Right ventricle myocardium superior (tissue), 1 donor: ENCODE measurements at regions not wholly inside any gene's neighbourhood (a gene's known extent, or its start where the extent isn't known, plus 50 kb on each side); places are given as distances from the start of the nearest gene placed in this dataset.

ENCODE experiments used
- ATAC-seq: fragments of 200-7000 bp; cut with Tn5 transposase; one replicate; pipeline ENCODE4 v1.9.1; 2020; ENCODE audit warnings: mild to moderate bottlenecking; ENCODE audit not compliant: poor library complexity
- DNase-seq: peaks from one replicate; pipeline ENCODE4 v3.0.0-alpha.2; 2020
- intact Hi-C: fragments of 100-400 bp; cut with DNase I; formaldehyde crosslinking; loops from one replicate; pipeline ENCODE4 v1.11.2; 2022
- donor health status: DM: no; HTN: yes; CAD: no; lungs with severe emphysema.

DNA sequence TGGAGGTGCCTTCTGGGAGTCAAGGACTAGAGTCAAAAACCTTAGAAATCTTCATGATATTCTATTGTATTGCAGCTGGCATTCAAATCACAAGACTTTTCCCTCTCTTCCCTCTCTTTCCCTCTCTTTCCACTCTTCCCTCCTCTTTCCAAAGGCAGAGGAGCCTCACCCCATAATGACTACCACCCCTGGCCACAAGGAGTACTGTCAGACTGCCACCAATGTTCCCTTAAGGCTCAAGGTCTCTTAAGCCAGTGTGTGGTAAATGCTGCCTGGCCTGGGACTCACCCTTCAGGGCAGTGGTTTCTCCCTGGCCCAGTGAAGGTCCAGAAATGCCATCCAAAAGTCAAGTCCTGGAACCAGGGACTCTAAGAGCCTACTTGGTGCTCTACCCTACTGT, 605.9 kb upstream of the PKDCC start:
- DNase-seq (no peak), ATAC-seq (no peak)
- intact Hi-C loops: no loop called here

DNA sequence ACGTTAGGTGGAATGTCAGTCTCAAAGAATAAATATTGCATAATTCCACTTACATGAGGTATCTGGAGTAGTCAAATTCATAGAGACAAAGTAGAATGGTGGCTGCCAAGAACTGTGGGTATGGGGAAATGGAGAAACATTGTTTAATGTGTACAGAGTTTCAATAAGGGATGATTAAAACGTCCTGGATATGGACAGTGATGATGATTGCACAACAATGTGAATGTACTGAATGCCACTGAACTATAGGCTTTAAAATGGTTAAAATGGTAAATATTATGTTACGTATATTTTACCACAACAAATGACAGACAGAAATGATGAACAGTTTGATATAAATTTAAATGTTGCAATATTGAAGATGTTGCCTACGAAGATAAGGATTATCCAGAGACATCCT, 602.0 kb upstream of the PKDCC start:
- DNase-seq (no peak), ATAC-seq (no peak)
- intact Hi-C loops: no loop called here

DNA sequence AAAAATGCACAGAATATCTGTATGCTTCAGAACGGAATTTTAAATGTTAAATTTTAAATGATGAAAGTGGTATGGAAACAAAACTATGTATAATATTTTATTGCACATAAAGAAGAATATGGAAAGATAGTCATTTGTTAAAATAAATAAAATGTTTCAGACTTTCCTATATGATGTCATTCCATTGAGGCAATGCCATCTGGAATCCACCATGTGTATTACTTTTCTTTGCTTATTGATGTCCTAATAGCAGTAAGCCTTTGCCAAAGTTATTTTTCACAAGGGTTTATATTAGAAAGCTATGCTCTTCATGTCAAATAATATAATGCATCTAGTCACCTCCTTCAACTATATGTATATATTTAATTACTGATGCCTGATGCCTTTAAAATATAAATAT, 601.6 kb upstream of the PKDCC start:
- no peak for ATAC-seq
- intact Hi-C loops: no loop called here
- no peak for DNase-seq

- ATAC-seq: no peak
- DNase-seq: no peak
- intact Hi-C loops: no loop called here
These were observed 599.6 kb upstream of the PKDCC start for GRCh38 chr2:41448221-41448620.

GRCh38 chr2:41457026-41457425, 590.8 kb upstream of the PKDCC start:
- ATAC-seq (no peak), DNase-seq (no peak)
- intact Hi-C loops: no loop called here

DNA sequence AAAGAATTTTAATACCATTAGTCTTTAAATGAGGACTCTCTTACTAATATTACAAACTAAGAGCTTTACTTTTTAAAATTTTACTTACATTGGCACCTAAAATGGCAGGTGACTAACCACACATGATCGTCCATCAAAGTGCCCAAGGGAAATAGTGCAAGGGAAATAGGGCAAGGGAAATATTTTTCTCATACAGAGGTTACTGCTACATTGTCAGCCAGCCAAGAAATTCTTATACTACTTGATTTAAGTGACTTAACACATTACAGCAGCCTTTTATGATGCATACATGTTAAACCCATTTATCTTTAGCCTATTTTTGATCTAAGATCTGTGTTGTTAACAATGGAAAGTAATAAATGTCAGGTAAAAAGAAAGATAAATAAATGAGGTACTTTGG, 587.2 kb upstream of the PKDCC start:
- intact Hi-C loops: no loop called here
- ATAC-seq: no peak
- no peak for DNase-seq

DNA sequence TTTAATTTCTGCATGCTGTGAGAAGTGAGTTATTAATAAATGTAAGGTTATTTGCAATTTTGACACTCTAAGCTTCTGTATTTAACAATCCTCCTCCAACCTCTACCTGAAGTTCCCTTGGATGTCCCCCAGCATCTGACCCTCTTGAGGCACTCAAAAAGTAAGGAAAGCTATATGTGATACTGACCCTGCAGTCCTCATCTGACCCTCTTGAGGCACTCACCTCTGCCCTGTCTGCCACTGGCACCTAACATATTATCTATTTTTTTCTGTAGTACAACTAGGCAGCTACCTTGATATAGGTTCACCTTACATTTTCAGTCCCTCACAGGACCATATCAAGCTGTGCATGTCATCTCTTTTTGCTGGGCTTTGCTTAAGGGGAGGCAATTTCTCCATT, 583.4 kb upstream of the PKDCC start:
- intact Hi-C loops: no loop called here
- ATAC-seq (no peak), DNase-seq (no peak)

DNA sequence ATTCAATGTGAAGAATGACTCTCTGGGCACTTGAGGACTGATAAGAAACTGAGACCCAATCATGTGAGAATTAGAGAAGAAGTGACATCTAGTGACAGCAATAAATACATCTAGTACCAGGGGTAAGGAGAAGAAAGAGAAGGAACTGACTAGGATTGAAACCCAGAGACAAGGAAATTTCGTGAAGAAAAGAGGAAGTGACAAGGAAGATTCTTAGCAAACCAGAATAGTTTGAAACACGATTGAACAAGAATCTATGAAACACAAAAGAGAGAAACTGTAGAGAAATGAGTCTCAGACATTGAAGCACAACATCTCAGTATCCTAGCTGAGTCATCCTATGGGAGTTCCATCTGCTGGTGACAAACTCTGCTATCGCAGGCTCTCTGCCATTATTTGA, 571.9 kb upstream of the PKDCC start:
- DNase-seq (no peak), ATAC-seq (no peak)
- intact Hi-C loops: no loop called here

GRCh38 chr2:41482659-41483058, 565.2 kb upstream of the PKDCC start:
- DNase-seq: no peak
- peak; percentile 80 for ATAC-seq
- intact Hi-C loops: no loop called here

DNA sequence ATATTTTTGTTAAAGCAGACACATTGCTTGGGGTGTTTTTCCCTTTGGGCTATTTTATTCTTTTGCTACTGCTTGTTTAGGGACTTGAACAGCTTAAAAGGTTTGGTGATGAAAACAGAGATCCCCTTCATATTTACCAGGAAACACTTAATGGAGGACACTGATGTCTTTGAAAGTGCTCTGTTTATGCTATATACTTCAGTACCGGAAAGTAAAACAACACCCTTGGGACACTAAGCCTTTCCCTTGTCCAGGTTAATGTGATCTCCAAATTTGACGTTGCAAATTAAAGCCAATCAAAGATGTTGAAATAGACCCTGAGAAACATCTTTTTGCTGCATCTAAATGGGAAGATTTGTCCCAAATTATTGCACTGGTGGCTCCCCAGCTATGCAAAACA, 564.6 kb upstream of the PKDCC start:
- intact Hi-C loops: no loop called here
- ATAC-seq (peak; percentile 51), DNase-seq (no peak)

DNA sequence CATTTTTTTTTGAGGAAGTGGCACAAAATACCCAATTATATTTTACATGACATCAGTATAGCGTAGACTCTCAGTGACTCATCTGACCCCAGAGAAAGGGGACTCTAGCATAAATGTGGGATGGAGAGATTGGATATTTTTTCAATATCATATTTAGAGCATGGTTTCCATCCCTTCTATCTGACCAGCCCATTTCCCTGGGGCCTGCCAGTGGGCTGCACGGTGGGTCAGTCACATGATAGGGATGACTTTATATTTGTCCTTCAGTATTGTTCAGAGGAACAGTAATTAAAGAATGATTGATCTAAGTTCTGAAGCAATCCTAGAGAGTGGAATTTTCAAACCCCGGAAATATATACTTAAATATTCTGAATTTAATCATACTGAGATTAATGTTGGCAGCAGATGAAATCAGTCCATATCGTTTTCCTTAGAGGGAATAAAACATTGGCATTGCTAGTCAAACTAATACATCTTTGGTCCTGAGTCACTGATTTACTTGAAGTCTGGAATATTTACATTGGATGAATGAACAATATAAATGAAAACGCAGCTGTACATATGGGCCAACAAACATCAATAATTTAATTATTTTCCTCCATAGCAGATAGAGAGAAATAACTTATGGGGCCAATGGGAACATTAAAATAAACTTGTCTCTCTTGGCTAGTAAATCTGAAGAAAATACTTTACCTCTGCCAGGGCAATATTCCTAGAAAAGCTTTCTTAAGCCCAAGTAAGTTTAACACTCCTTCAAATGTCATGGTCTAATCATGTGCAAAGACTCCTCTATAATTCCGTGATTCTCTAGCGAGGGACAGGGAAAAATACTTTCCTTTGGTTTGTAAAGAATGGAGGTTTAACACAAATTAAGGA, 563.6 kb upstream of the PKDCC start:
- ATAC-seq: no peak
- intact Hi-C loops: no loop called here
- no peak for DNase-seq

- intact Hi-C loops: no loop called here
- ATAC-seq (no peak), DNase-seq (no peak)
These were observed 563.0 kb upstream of the PKDCC start for GRCh38 chr2:41484858-41485234.

DNA sequence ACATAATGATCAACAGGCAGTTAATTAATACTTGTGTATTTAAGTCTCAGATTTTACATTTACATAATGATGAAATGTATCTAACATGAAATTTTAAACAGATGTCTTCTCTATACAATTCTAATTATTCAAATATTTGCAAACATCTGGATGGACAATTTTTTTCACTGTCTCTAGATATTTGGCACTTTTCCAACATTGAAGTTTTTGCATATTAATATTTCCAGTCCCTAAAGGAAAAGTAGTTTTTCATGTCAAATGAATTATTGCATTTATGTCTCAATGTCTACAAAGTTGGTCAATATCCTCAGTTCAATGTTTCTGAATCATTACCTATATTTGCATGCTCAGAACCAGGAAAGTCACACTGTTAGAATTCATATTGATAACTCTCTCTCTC, 560.9 kb upstream of the PKDCC start:
- ATAC-seq: no peak
- intact Hi-C loops: no loop called here

GRCh38 chr2:41488888-41489287, 558.9 kb upstream of the PKDCC start:
- intact Hi-C loops: no loop called here
- DNase-seq (no peak), ATAC-seq (no peak)

More for the DNA sequence above, 560.9 kb upstream of the PKDCC start:
- DNase-seq: no peak

- intact Hi-C loops: no loop called here
- no peak for ATAC-seq
These were observed 558.2 kb upstream of the PKDCC start for GRCh38 chr2:41489638-41490037.

DNA sequence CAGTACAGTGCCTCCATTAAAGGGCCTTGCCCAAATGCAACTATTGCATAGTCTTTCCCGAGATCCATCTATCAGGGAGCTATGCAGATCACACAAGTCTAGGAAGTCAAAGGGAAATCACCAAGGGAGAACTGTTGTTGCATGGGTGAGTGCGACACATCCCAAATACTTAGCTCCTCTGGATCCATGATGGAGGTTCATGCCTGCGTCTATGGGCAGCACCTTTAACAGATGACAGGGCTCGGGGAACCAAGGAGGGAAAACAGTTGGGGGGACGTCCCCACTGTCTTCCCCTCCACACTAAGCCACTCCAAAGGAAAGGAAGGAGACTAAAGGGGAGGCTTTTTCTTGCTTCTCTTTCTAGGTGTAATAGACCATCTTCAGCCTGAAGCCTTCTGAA, 552.8 kb upstream of the PKDCC start:
- ATAC-seq (no peak), DNase-seq (no peak)
- intact Hi-C loops: no loop called here

More at GRCh38 chr2:41489638-41490037, 558.2 kb upstream of the PKDCC start:
- DNase-seq: no peak

- intact Hi-C loops: no loop called here
- ATAC-seq (no peak), DNase-seq (no peak)
These were observed 550.9 kb upstream of the PKDCC start for GRCh38 chr2:41496908-41497307.

GRCh38 chr2:41498781-41499180, 549.0 kb upstream of the PKDCC start:
- ATAC-seq: no peak
- intact Hi-C loops: no loop called here
- no peak for DNase-seq

GRCh38 chr2:41500895-41501294, 546.9 kb upstream of the PKDCC start:
- no peak for ATAC-seq
- no peak for DNase-seq
- intact Hi-C loops: no loop called here

GRCh38 chr2:41502752-41503151, 545.1 kb upstream of the PKDCC start:
- ATAC-seq (no peak), DNase-seq (no peak)
- intact Hi-C loops: no loop called here

- intact Hi-C loops: no loop called here
- no peak for DNase-seq
- no peak for ATAC-seq
These were observed 543.3 kb upstream of the PKDCC start for GRCh38 chr2:41504532-41504931.
